GM06990 (cell line): ENCODE measurements at regions not wholly inside any gene's neighbourhood (a gene's known extent, or its start where the extent isn't known, plus 50 kb on each side); places are given as distances from the start of the nearest gene placed in this dataset.

ENCODE experiments used
- DNase-seq: peaks from one replicate; pipeline ENCODE4 v3.0.0-alpha.2; 2011; ENCODE audit not compliant: insufficient read length; ENCODE audit errors: extremely low read depth
- H3K27me3 ChIP-seq: replicated peaks from 2 replicates; pipeline ENCODE4 v1.6.0; 2011; ENCODE audit warnings: low read length; ENCODE audit not compliant: control insufficient read depth, insufficient read depth
- H3K36me3 ChIP-seq: 2 replicates; pipeline ENCODE4 v1.5.1; 2011; ENCODE audit warnings: low read length; ENCODE audit not compliant: control insufficient read depth, insufficient read depth
- H3K4me3 ChIP-seq: replicated peaks from 2 replicates; pipeline ENCODE4 v1.5.1; 2011; ENCODE audit warnings: low read depth, mild to moderate bottlenecking, control low read depth, low read length
- TF ChIP-seq, protein P1 (sequence below): IDR thresholded peaks from 2 replicates; pipeline ENCODE4 v1.5.1; 2011; ENCODE audit warnings: low read length, control low read depth, mild to moderate bottlenecking, inconsistent platforms; ENCODE audit not compliant: insufficient read depth, poor library complexity, severe bottlenecking

- DNase-seq: no peak
- Histone ChIP-seq H3K36me3 (no peaks in the 10 kb centered on the region), H3K27me3 (no peaks in the 10 kb centered on the region), H3K4me3 (no peak overlapping the region)
- TF ChIP-seq, protein P1, sequence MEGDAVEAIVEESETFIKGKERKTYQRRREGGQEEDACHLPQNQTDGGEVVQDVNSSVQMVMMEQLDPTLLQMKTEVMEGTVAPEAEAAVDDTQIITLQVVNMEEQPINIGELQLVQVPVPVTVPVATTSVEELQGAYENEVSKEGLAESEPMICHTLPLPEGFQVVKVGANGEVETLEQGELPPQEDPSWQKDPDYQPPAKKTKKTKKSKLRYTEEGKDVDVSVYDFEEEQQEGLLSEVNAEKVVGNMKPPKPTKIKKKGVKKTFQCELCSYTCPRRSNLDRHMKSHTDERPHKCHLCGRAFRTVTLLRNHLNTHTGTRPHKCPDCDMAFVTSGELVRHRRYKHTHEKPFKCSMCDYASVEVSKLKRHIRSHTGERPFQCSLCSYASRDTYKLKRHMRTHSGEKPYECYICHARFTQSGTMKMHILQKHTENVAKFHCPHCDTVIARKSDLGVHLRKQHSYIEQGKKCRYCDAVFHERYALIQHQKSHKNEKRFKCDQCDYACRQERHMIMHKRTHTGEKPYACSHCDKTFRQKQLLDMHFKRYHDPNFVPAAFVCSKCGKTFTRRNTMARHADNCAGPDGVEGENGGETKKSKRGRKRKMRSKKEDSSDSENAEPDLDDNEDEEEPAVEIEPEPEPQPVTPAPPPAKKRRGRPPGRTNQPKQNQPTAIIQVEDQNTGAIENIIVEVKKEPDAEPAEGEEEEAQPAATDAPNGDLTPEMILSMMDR: no peak
Observed at GRCh38 chr5:10126900-10127299, 122.8 kb downstream of the ATPSCKMT start.

GRCh38 chr5:10125116-10125515, 124.6 kb downstream of the ATPSCKMT start:
- no peaks in the 10 kb centered on the region for H3K36me3 ChIP-seq
- DNase-seq: no peak
- TF ChIP-seq, protein P1: no peak
- H3K4me3 ChIP-seq: no peak overlapping the region
- no peaks in the 10 kb centered on the region for H3K27me3 ChIP-seq

DNA sequence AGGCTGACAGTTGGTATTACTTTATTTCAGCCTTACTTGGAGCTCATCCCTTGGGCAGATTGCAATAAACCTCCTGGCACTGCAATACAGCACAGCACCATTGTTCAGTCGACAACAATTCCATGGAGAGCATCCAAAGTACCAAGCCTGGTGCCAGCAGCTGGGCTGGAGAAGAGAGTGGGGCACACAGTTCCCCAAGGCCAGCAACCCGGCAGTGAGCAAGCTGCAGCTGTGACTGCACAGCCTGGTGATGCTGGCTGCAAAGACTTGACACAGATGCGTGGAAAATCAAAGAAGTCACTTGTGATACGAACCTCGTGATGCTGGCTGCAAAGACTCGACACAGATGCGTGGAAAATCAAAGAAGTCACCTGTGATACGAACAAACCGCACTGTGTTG, 125.4 kb downstream of the ATPSCKMT start:
- Histone ChIP-seq H3K4me3 (no peak overlapping the region), H3K36me3 (no peaks in the 10 kb centered on the region), H3K27me3 (no peaks in the 10 kb centered on the region)
- no peak for DNase-seq
- TF ChIP-seq, protein P1: no peak

DNA sequence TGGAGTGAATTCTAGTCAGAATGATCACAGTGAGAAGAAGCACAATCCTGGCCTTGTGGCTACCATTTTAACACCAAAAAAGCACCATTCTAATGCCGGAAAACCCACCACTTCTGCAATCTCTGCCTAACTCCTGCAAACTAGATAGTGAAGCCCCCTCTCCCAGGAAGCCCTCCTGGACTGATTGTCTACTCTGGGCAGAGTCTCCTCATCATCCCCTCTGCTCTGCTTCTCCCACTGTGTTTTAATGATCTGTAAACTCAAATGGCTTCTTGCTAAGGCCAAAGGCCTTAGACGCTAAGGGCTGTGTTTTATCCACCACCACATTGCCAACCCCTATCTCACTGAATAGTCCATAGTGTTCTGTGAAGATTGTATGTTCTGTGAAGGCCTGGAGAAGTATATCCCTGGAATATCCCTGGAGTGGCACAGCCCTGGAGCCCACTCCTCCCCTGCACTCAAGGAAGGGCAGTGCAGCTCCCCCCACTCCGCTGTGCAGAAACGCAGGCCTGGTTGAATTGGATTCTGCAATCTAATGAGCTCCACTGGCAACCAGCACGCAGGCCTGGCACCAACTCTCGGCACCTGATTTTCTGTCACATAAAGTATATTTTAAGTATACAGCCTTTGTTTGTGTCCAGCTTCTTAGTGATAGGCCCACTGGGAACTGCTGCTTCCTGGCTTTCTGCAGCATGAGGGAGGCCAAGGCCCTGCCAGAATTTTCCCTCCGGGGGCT, 126.3 kb downstream of the ATPSCKMT start:
- Histone ChIP-seq H3K36me3 (no peaks in the 10 kb centered on the region), H3K4me3 (no peak overlapping the region), H3K27me3 (no peaks in the 10 kb centered on the region)
- DNase-seq: no peak
- TF ChIP-seq, protein P1: no peak

DNA sequence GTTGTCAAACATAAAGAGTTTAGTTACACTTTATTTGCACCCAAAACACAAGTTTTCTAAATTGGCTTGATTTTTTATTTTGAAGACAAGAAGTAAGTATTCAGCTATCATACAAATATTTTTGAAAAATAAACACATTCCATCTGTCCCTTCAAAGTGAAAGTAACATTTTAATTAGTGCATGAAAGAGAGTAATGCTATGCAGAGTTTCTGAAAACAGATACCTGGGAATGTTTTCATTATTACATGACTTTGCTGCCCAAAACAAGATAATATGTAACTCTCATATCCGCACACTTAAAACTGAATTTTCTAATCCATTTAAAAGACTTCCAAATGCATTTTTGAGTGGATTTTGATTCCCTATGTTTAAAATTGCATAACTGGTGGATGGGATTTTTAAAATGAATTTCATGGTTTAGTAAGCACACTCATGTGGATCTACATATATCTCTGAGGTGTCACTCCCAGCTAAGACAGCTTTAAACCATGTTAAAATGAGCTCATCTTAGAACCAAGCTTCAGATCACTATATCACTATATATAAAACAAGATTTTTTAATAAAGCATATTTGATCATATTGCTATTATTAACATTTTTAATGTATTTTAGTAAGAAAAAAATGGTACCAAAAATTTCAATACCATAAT, 127.5 kb downstream of the ATPSCKMT start:
- no peak overlapping the region for H3K4me3 ChIP-seq
- no peaks in the 10 kb centered on the region for H3K36me3 ChIP-seq
- no peaks in the 10 kb centered on the region for H3K27me3 ChIP-seq
- no peak for DNase-seq
- TF ChIP-seq, protein P1: no peak
